ENCODE measurements at regions not wholly inside any gene's neighbourhood (a gene's known extent, or its start where the extent isn't known, plus 50 kb on each side); places are given as distances from the start of the nearest gene placed in this dataset.

GRCh38 chr7:68457481-68457880 lies 1140.8 kb upstream of the AUTS2 start:
- DNase-seq (ENCODE audit: low spot score in 2 of 2): no peak
- no peak overlapping the region for H3K4me3 ChIP-seq
- intact Hi-C loops (cut with DNase I): no loop called here
- H3K27ac ChIP-seq: no peak overlapping the region
- H3K9me3 ChIP-seq: peaks cover 0 to 5% of the 10 kb centered on the region in 2 donors
- no peaks in the 10 kb centered on the region for H3K4me1 ChIP-seq
- no peaks in the 10 kb centered on the region for H3K27me3 ChIP-seq
- H3K36me3 ChIP-seq: no peaks in the 10 kb centered on the region
- TF ChIP-seq CTCF (IDR thresholded peaks at IDR 0.05): no peak

- H3K27me3 ChIP-seq: no peaks in the 10 kb centered on the region
- no peak overlapping the region for H3K4me3 ChIP-seq
- no peaks in the 10 kb centered on the region for H3K4me1 ChIP-seq
- no peak overlapping the region for H3K27ac ChIP-seq
- DNase-seq (ENCODE audit: low spot score in 2 of 2): no peak
- no peaks in the 10 kb centered on the region for H3K36me3 ChIP-seq
- peaks cover 0 to 5% of the 10 kb centered on the region in 2 donors for H3K9me3 ChIP-seq
- TF ChIP-seq CTCF (IDR thresholded peaks at IDR 0.05): no peak
- intact Hi-C loops (cut with DNase I): no loop called here
Observed at GRCh38 chr7:68458010-68458908, 1140.0 kb upstream of the AUTS2 start.

GRCh38 chr7:68461430-68461829 lies 1136.8 kb upstream of the AUTS2 start:
- H3K27ac ChIP-seq: no peak overlapping the region
- no peak for TF ChIP-seq CTCF (IDR thresholded peaks at IDR 0.05)
- H3K4me3 ChIP-seq: no peak overlapping the region
- intact Hi-C loops (cut with DNase I): loop anchor here (10.0 kb wide), 1 partner anchor 137 kb away; no protein-coding TSS in a partner anchor
- no peaks in the 10 kb centered on the region for H3K4me1 ChIP-seq
- no peaks in the 10 kb centered on the region for H3K27me3 ChIP-seq
- peaks cover 0 to 5% of the 10 kb centered on the region in 2 donors for H3K9me3 ChIP-seq
- no peak for DNase-seq (ENCODE audit: low spot score in 2 of 2)
- no peaks in the 10 kb centered on the region for H3K36me3 ChIP-seq

- DNase-seq (ENCODE audit: low spot score in 2 of 2): no peak
- Histone ChIP-seq H3K27me3 (no peaks in the 10 kb centered on the region), H3K27ac (no peak overlapping the region), H3K4me3 (no peak overlapping the region), H3K36me3 (no peaks in the 10 kb centered on the region), H3K9me3 (no peaks in the 10 kb centered on the region), H3K4me1 (no peaks in the 10 kb centered on the region)
- intact Hi-C loops (cut with DNase I): no loop called here
- no peak for TF ChIP-seq CTCF (IDR thresholded peaks at IDR 0.05)
Observed at GRCh38 chr7:68470836-68471435, 1127.3 kb upstream of the AUTS2 start.

GRCh38 chr7:68472688-68473087 lies 1125.6 kb upstream of the AUTS2 start:
- intact Hi-C loops (cut with DNase I): no loop called here
- no peak overlapping the region for H3K4me3 ChIP-seq
- H3K9me3 ChIP-seq: no peaks in the 10 kb centered on the region
- DNase-seq (ENCODE audit: low spot score in 2 of 2): no peak
- TF ChIP-seq CTCF (IDR thresholded peaks at IDR 0.05): no peak
- H3K36me3 ChIP-seq: no peaks in the 10 kb centered on the region
- H3K27me3 ChIP-seq: no peaks in the 10 kb centered on the region
- no peaks in the 10 kb centered on the region for H3K4me1 ChIP-seq
- H3K27ac ChIP-seq: no peak overlapping the region
